ENCODE measurements at regions not wholly inside any gene's neighbourhood (a gene's known extent, or its start where the extent isn't known, plus 50 kb on each side); places are given as distances from the start of the nearest gene placed in this dataset.

DNA sequence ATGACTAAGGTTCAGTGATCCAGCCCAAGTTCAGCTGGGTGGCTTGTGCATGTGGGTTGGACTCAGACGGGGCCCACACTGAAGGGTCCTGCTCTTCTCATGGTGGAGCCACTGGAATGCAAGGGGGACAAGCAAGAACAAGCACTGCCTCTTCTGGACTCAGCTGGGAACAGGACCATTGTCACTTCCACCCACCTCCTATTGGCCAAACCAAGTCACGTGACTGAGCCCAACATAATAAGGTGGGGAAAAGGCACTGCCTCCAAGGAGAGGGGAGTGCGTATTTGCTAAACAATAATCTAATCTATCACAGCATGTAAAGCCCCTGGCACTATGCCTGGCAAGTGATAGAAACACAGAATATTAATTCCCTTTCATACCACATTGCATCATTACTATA is 87.1 kb downstream of the CHST1 start:
- H3K4me2 ChIP-seq (ENCODE audit: insufficient read depth, insufficient read length, low read length) = no peak overlapping the region
- no CpG with 5 or more reads among the region's 3 CpGs for WGBS (ENCODE audit: extremely low coverage, insufficient read length, low lambda C conversion rate)

More for the DNA sequence above, 87.1 kb downstream of the CHST1 start:
- Histone ChIP-seq H3K4me1 (ENCODE audit: insufficient read depth, low read length) (no peaks in the 10 kb centered on the region; the same call in 1 of the 2 replicates), H3K79me2 (ENCODE audit: insufficient read depth, low read length) (no peaks in the 10 kb centered on the region), H2AK5ac (ENCODE audit: insufficient read length, low read length) (no peak overlapping the region), H3T11ph (ENCODE audit: low read length) (no peak overlapping the region), H2AFZ (ENCODE audit: low read length) (no peak overlapping the region), H3K14ac (ENCODE audit: insufficient read depth, low read length) (no peak overlapping the region), H3K4ac (ENCODE audit: low read depth, low read length) (no peak overlapping the region), H3K27ac (ENCODE audit: insufficient read length, low read depth, low read length) (no peak overlapping the region), H3K27me3 (ENCODE audit: insufficient read depth, low read length) (no peaks in the 10 kb centered on the region), H3K18ac (ENCODE audit: insufficient read length, low read depth, low read length) (no peak overlapping the region), H3K9me3 (ENCODE audit: control insufficient read depth, low read depth, low read length) (no peaks in the 10 kb centered on the region), H2BK12ac (ENCODE audit: insufficient read length, low read depth, low read length) (no peak overlapping the region), H4K91ac (ENCODE audit: insufficient read length, low read depth, low read length) (no peak overlapping the region), H3K9ac (ENCODE audit: extremely low read depth, insufficient read length, low read length) (no peak overlapping the region), H2BK120ac (ENCODE audit: low read depth, low read length, poor library complexity, severe bottlenecking) (no peak overlapping the region), H4K8ac (replicated peaks; ENCODE audit: insufficient read length, low read depth, low read length) (no peak overlapping the region), H2BK20ac (ENCODE audit: low read depth, low read length, poor library complexity, severe bottlenecking) (no peak overlapping the region), H3K23ac (ENCODE audit: insufficient read length, low read depth, low read length) (no peak overlapping the region), H2BK15ac (ENCODE audit: low read depth, low read length) (no peak overlapping the region), H4K20me1 (ENCODE audit: control insufficient read depth, insufficient read depth, insufficient read length) (no peaks in the 10 kb centered on the region), H4K5ac (ENCODE audit: insufficient read length, low read depth, low read length) (no peak overlapping the region), H3K79me1 (ENCODE audit: insufficient read depth, low read depth, low read length, poor library complexity, severe bottlenecking) (no peaks in the 10 kb centered on the region), H3K23me2 (ENCODE audit: insufficient read length, low read depth, low read length, poor library complexity, severe bottlenecking) (no peaks in the 10 kb centered on the region), H3K56ac (ENCODE audit: insufficient read length, low read depth, low read length) (no peak overlapping the region), H2BK5ac (ENCODE audit: insufficient read length, low read length) (no peak overlapping the region)
- Mint-ChIP-seq H3K9me3 (no peaks in the 10 kb centered on the region), H3K27me3 (ENCODE audit: low read depth) (peaks cover 40% of the 10 kb centered on the region), H3K27ac (no peak overlapping the region), H3K36me3 (ENCODE audit: insufficient read depth in 1 of 3, low read depth in 3 of 3) (no peaks in the 10 kb centered on the region), H3K4me3 (no peak overlapping the region), H3K4me1 (peaks cover 16 to 18% of the 10 kb centered on the region in 2 experiments)
- TF ChIP-seq, protein P1, sequence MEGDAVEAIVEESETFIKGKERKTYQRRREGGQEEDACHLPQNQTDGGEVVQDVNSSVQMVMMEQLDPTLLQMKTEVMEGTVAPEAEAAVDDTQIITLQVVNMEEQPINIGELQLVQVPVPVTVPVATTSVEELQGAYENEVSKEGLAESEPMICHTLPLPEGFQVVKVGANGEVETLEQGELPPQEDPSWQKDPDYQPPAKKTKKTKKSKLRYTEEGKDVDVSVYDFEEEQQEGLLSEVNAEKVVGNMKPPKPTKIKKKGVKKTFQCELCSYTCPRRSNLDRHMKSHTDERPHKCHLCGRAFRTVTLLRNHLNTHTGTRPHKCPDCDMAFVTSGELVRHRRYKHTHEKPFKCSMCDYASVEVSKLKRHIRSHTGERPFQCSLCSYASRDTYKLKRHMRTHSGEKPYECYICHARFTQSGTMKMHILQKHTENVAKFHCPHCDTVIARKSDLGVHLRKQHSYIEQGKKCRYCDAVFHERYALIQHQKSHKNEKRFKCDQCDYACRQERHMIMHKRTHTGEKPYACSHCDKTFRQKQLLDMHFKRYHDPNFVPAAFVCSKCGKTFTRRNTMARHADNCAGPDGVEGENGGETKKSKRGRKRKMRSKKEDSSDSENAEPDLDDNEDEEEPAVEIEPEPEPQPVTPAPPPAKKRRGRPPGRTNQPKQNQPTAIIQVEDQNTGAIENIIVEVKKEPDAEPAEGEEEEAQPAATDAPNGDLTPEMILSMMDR (conservative IDR thresholded peaks at IDR 0.05) = no peak
- no peak for DNase-seq

All from H9 (cell line).